KMS-11 (cell line): ENCODE measurements at regions not wholly inside any gene's neighbourhood (a gene's known extent, or its start where the extent isn't known, plus 50 kb on each side); places are given as distances from the start of the nearest gene placed in this dataset.

Experiments used
- H2AFZ ChIP-seq: fragments of 200-600 bp; sonication (generic); 2 replicates; pipeline ENCODE4 v1.6.1; 2016; ENCODE audit warnings: antibody characterized with exemption, mixed run types, low read depth
- H3K27ac ChIP-seq: fragments of 200-600 bp; sonication (generic); 2 replicates; pipeline ENCODE4 v1.6.1; 2016; ENCODE audit warnings: mild to moderate bottlenecking, mixed run types
- H3K27me3 ChIP-seq: fragments of 200-600 bp; sonication (generic); 2 replicates; pipeline ENCODE4 v1.6.1; 2017; ENCODE audit warnings: mild to moderate bottlenecking, low read depth, mixed run types, moderate library complexity; ENCODE audit not compliant: insufficient read depth
- H3K36me3 ChIP-seq: fragments of 200-600 bp; sonication (generic); 2 replicates; pipeline ENCODE4 v1.6.1; 2017; ENCODE audit warnings: mild to moderate bottlenecking, mixed run types; ENCODE audit not compliant: insufficient read depth
- H3K4me1 ChIP-seq: fragments of 200-600 bp; sonication (generic); 2 replicates; pipeline ENCODE4 v1.6.1; 2016; ENCODE audit warnings: mild to moderate bottlenecking, low read depth, mixed run types; ENCODE audit not compliant: poor library complexity, severe bottlenecking
- H3K4me2 ChIP-seq: fragments of 200-600 bp; sonication (generic); 2 replicates; pipeline ENCODE4 v1.7.0; 2016; ENCODE audit warnings: mild to moderate bottlenecking, mixed run types
- H3K4me3 ChIP-seq: fragments of 200-600 bp; sonication (generic); IDR thresholded peaks from 2 replicates; pipeline ENCODE4 v1.6.1; 2017; ENCODE audit warnings: low read depth, low read length, mixed read lengths; ENCODE audit not compliant: insufficient read depth
- H3K79me2 ChIP-seq: fragments of 200-600 bp; sonication (generic); 2 replicates; pipeline ENCODE4 v1.6.1; 2016; ENCODE audit warnings: low read depth, mixed run types; ENCODE audit not compliant: insufficient read depth
- H3K9ac ChIP-seq: fragments of 200-600 bp; sonication (generic); 2 replicates; pipeline ENCODE4 v1.6.1; 2016; ENCODE audit warnings: mild to moderate bottlenecking, mixed run types
- H4K20me1 ChIP-seq: fragments of 200-600 bp; sonication (generic); 2 replicates; pipeline ENCODE4 v1.6.1; 2016; ENCODE audit warnings: mild to moderate bottlenecking, mixed run types; ENCODE audit not compliant: insufficient read depth
- CTCF ChIP-seq: fragments of 200-600 bp; sonication (generic); conservative IDR thresholded peaks from 2 replicates; pipeline ENCODE4 v1.6.1; 2017; ENCODE audit warnings: low read depth, mild to moderate bottlenecking, antibody characterized with exemption, low read length, moderate library complexity, mixed read lengths

GRCh38 chr5:17431272-17432050 lies 66.6 kb upstream of the TAF11L2 start:
- no peak overlapping the region for H3K27ac ChIP-seq
- H3K4me1 ChIP-seq: peaks cover 6% of the 10 kb centered on the region
- H4K20me1 ChIP-seq: no peaks in the 10 kb centered on the region
- no peak overlapping the region for H3K9ac ChIP-seq
- no peak overlapping the region for H3K4me2 ChIP-seq
- no peaks in the 10 kb centered on the region for H3K27me3 ChIP-seq
- no peak overlapping the region for H2AFZ ChIP-seq
- TF ChIP-seq CTCF: no peak
- no peak overlapping the region for H3K4me3 ChIP-seq
- no peaks in the 10 kb centered on the region for H3K79me2 ChIP-seq
- no peaks in the 10 kb centered on the region for H3K36me3 ChIP-seq

- no peak overlapping the region for H2AFZ ChIP-seq
- no peaks in the 10 kb centered on the region for H3K27me3 ChIP-seq
- H4K20me1 ChIP-seq: no peaks in the 10 kb centered on the region
- H3K4me2 ChIP-seq: no peak overlapping the region
- no peaks in the 10 kb centered on the region for H3K79me2 ChIP-seq
- H3K4me3 ChIP-seq: no peak overlapping the region
- no peak for TF ChIP-seq CTCF
- no peaks in the 10 kb centered on the region for H3K36me3 ChIP-seq
- H3K27ac ChIP-seq: no peak overlapping the region
- H3K4me1 ChIP-seq: no peaks in the 10 kb centered on the region
- no peak overlapping the region for H3K9ac ChIP-seq
Observed at GRCh38 chr5:17432569-17432968, 65.5 kb upstream of the TAF11L2 start.

GRCh38 chr5:17433406-17433805 lies 64.6 kb upstream of the TAF11L2 start:
- Histone ChIP-seq H3K4me1 (no peaks in the 10 kb centered on the region), H3K27ac (no peak overlapping the region), H2AFZ (no peak overlapping the region), H3K36me3 (no peaks in the 10 kb centered on the region), H3K4me2 (no peak overlapping the region), H4K20me1 (no peaks in the 10 kb centered on the region), H3K4me3 (no peak overlapping the region), H3K79me2 (no peaks in the 10 kb centered on the region), H3K27me3 (no peaks in the 10 kb centered on the region), H3K9ac (no peak overlapping the region)
- no peak for TF ChIP-seq CTCF

- Histone ChIP-seq H3K36me3 (no peaks in the 10 kb centered on the region), H4K20me1 (no peaks in the 10 kb centered on the region), H3K9ac (no peak overlapping the region), H2AFZ (no peak overlapping the region), H3K79me2 (no peaks in the 10 kb centered on the region), H3K4me2 (no peak overlapping the region), H3K27me3 (no peaks in the 10 kb centered on the region), H3K27ac (no peak overlapping the region), H3K4me1 (no peaks in the 10 kb centered on the region), H3K4me3 (no peak overlapping the region)
- no peak for TF ChIP-seq CTCF
Observed at GRCh38 chr5:17434982-17435381, 63.0 kb upstream of the TAF11L2 start.
